Superior temporal gyrus (tissue), 1 donor: ENCODE measurements at regions not wholly inside any gene's neighbourhood (a gene's known extent, or its start where the extent isn't known, plus 50 kb on each side); places are given as distances from the start of the nearest gene placed in this dataset.
"Not testable (repeated sequence)": the region's sequence is repeated elsewhere in the genome, so short reads cannot be mapped to it uniquely, and the experiment has no call there.

Experiments
- DNase-seq: peaks from one replicate; pipeline ENCODE4 v3.0.0-alpha.2; 2016; ENCODE audit errors: extremely low spot score

DNA sequence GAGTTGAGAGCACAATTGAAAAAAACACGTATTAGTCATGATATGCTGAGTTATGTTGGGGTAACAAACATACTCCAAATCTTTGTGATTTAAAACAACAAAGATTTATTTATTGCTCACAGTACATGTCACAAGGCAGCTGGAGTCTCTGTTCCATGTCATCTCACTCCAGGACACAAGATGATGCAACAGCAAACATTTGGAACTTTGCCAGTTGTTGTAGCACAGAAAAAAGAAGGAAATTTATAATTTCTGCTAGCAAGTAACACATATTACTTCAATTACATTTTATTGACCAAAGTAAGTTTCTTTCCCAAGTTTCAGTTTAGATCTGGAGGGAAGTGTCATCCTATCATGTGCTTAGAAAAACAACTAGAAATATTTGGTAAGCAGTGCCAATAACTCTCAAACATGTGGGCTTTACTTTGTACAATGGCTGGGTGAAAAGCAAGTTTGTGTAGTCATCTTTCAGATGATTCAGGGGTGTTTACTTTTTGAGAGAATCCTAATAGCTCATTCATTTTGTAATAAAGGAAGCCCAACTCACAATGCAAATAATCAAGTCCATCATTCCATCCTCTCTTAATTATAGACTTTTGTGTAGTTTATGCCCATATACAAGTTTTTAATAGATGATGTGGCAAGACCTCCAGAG, 452.3 kb downstream of the ZIC3 start:
- DNase-seq: no peak

DNA sequence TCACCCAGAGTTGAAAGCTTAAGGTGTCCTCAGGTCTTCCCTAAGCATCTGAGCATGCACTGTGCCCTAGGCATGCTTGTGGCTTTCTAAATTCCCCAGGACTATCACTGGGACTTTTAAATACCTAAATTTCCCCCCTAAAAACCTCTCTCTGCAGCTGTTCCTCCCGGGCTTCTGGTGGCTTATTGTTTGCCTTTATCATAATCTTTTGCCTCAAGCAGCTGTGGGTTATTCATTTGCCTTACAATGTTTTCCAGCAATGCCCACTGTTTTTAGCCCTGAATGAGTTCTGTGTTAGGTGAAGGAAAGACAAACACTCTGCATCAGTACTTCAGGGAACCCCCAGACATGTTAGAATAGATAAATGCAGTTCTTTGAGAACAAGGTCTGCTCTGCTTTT, 455.0 kb downstream of the ZIC3 start:
- DNase-seq: no peak

DNA sequence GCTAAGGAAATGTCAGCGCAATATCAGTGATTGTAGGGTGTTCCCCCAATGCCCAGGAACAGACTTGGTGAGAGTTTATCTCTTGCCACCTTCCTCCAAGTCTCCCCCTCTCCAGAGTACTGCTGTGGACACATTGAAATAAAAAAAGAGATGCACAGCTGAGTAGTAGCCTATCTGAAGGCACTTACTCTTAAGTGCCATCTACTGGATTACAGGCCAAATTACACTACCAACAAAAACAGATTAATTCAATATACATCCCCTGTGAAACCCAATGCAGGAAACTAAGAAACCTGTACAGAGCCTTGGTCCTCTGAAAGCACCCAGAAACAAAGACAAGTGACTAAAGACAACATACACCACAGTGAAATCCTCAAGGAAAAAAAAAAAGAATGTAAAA, 460.3 kb downstream of the ZIC3 start:
- peak; percentile 9 for DNase-seq

DNA sequence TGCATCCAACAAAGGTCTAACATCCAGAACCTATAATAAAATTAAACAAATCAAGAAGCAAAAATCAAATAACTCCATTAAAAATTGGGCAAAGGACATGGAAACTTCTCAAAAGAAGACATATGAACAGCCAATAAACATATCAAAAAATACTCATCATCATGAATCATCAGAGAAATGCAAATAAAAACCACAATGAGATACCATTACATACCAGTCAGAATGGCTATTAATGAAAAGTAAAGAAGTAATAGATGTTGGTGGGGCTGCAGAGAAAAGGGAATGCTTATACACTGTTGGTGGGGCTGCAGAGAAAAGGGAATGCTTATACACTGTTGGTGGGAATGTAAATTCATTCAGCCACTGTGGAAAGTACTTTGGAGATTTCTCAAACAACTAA, 465.8 kb downstream of the ZIC3 start:
- DNase-seq: no peak

DNA sequence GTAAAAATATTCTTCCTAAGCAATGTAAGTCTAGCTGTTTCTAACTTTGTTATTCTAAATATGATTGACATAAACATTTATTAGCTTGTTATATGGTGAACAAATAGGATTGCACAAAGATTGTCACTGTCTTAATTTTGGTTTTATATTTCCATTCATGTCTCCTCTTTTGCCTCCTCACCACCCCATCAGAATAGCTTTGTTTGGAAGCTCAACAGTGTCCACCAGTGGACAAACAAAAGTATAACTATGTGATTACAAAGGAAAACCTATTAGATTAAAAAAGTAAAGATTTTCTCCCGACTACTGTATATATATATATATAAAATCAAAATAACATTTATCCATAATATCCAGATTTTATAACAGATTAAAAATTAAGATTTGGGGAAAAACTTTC, 468.2 kb downstream of the ZIC3 start:
- DNase-seq: no peak

DNA sequence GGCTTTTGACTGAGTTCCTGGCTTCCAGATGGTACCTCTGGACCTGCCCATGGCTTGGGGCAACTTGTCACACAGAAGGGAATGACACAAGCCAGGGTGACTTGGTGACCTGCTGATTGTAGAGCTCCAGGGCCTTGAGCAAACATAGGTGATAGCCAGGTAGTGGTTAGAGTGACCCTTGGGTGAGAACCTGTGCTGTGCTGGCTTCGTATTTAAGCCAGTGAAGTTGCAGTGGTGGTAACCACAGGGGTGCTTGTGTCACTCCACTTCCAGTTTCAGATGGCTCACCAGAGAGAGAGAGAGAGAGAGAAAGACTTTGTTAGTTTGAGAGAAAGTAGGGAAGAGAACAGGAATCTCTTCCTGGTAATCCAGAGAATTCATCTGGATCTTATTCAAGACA, 471.6 kb downstream of the ZIC3 start:
- no peak for DNase-seq

DNA sequence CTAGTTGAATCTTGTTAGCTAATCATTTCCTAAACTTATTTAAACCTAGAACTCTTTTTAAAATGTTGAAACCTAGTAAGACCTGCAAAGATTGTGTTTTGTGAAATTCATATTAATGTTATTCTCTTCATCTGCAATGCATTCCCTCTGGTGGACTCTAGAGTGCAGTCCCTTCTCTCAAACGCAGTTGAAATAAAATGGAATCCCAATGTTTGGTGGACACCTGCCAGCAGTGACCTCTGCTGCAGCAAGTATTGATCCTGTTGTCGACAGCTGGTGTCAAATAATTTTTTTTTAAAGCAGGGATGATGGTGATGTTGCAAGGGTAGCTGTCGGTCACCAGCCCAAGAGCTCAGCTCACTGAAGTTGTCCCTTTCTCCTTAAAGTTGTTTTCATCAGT, 492.0 kb downstream of the ZIC3 start:
- DNase-seq: no peak

DNA sequence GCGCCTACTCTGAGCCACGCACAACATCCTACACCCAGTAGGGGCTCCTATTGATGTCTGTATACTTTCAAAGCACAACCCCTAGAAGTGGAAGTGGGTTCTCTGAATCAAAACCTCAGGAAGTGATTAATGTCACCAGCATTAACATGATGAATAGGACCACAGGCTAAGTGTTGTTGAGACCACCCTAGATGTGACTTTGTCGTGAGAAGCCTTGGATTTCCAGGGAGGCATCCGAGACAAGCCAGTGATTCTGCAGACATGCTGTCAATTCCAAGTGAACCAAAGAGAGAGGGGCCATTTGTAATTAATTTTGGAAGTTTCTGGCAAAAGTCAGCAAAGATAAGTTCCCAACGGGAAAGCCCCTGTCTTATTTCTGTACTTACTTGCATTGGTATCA, 493.0 kb downstream of the ZIC3 start:
- DNase-seq: no peak

DNA sequence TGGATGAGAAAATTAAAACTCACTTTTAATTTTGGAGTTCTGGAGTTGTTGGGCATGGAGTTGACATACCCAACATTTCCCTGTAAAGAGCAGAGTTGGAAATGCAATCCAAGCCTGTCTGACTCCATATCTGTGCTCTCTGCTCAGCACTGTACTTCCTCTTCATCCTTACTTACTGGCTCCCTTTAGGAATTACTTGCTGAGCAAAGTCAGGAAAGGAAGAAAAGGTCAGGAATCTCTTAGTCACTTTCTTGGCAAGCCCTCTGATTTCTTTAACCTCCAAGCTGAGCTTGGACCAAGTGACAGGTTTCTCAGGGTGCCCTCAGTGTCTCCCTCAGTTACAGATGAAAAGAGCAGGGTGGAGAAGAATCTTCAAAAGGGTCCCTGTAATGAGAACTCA, 501.5 kb downstream of the ZIC3 start:
- no peak for DNase-seq

DNA sequence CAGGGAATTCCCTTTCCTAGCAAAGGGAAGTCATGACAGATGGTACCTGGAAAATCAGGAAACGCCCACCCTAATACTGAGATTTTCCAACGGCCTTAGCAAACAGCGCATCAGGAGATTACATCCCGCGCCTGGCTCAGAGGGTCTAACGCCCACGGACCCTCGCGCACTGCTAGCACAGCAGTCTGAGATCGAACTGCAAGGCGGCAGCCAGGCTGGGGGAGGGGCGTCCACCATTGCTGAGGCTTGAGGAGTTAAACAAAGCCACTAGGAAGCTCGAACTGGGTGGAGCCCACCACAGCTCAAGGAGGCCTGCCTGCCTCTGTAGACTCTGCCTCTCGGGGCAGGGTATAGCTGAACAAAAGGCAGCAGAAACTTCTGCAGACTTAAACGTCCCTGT, 507.7 kb downstream of the ZIC3 start:
- no peak for DNase-seq

DNA sequence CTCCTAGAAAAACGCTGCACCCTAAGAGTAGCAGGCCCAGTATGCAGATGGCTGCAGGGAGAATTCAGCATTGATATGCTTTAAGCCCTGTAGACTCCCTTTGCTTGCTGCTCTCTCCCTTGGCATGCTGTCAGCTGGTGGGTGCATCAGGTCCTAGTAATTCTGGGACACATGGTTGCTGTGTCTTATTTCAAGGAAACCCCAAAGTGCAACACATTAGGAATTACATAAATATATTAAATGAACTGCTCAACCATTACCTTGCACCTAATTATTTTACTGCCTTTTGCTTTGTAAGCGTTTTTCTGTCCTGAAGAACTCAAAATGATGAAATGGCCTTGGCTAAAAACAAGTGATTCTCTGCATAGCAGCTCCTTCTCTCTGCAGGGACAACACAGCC, 516.3 kb downstream of the ZIC3 start:
- DNase-seq: no peak

DNA sequence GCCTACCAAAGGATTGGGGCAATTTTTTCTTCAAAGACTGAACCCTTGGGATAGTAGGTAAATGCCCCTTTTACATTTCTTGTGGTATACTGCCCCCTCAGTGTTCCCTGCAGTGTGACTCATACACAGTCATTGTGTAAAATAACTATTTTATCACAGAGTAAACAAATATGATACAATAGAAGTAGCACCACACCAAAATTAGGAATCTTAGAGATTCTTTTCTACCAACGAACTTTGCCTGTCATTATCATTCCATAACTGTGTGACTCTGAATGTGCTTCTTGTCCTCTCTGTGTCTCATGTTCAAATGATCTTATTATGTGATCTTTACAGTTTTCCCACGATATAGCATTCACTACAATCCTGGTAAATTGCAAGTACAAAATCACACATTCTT, 517.0 kb downstream of the ZIC3 start:
- no peak for DNase-seq

DNA sequence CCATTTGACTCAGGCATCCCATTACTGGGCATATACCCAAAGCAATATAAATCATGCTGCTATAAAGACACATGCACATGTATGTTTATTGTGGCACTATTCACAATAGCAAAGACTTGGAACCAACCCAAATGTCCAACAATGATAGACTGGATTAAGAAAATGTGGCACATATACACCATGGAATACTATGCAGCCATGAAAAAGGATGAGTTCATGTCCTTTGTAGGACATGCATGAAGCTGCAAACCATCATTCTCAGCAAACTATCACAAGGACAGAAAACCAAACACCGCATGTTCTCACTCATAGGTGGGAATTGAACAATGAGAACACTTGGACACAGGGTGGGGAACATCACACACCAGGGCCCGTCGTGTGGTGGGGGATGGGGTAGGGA, 545.0 kb downstream of the ZIC3 start:
- DNase-seq: not testable (repeated sequence)

DNA sequence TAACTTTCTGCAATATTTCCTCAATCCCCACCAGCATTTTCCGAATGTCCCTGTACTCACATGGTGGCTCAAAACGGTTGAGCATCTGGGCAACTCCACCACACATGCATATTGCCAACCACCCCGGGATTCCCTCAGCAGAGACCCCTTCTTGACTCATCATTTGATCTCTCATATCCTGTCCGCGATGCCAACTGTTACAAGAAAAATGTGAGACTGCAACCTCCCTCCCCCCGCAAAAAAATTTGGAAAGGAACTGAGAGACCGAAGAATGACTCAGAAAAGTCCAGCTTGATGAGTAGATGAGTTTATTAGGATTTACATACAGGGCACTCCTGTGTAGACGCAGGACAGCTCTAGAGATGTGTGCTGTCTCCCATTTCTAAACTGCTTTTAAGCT, 561.4 kb downstream of the ZIC3 start:
- no peak for DNase-seq

DNA sequence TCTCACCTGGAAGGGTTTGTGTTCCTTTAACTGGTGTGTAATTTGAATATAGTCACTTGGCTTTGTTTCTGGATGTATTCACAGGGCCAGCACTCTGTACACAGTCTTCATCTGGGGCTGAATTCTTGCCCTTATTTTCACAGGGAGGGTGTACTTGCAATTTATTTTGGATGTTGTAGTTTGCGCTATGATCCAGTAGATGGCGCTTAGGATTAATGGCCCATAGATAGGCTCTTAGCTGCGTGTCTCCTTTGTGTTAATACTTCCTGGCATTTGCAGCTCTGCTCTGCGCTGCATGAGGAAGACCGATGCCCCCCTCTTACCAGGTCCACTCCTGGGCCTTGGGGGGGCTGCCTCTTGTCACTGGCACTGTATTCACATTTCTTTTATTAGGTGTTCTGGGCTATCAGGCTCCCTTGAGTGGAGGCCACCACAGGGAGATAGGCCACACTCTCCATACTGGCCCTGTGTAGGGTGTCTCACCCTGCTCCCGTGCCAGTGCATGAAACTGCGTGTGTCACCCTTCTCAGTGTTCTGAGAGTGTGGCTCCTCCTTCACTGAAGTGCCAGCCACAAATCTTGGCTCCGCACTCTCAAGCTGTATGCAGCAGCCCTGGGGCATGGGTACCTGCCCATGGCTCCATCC, 562.2 kb downstream of the ZIC3 start:
- DNase-seq: peak; percentile 49

DNA sequence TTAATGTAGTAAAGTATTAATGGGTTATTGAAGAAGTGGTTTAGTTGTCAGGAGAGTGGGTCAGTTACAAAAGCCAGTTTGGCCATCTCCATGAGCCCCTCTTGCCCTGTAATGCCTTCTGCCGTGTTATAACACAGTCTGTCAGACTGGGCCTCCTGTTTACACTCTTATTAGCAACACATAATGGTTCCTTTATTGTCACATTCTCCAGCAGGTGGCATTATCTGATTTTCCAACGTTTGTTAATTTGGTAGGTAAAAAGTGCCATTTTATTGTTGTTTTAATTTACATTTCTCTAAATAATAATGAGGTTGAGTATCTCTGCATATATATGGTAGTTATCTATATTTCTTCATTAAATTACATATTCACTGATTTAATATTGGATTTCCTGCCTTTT, 560.8 kb downstream of the FGF13 start:
- DNase-seq: no peak

DNA sequence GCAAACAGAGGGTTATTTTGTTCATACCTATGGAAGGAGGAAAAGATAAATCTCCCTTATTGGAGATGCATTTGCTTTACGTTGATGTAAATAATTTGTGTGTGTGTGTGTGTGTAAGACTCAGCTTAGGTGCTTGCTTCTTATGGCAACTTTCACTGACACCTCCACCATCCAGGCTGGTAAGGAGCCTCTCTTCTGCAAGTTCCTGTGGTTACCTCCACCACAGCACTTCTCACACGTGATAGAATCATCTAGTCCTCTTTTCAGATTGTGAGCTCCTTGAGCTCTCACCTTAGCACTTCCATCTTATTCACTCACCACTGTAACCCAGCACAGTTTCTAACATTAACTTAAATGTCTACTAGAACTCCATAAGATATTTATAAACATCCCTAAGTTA, 553.7 kb downstream of the FGF13 start:
- no peak for DNase-seq

DNA sequence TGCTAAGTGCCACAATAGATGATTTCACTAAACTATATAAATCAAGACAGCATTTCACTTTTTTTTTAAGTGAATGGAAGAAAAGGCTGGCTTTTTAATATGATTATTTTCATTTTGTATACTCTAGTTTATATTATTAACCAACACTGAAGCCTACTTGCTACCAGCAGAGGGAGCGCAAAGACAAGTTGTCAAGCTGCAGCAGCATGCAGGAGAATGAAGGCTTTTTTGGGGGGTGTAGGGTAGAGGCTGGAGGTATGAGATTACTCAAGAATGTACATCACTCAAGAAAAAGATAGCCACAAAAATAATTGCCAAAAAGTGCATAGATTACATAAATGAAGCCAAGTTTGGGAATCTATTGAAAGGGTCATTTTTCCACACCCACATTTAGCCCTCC, 519.5 kb downstream of the FGF13 start:
- peak; percentile 31 for DNase-seq

DNA sequence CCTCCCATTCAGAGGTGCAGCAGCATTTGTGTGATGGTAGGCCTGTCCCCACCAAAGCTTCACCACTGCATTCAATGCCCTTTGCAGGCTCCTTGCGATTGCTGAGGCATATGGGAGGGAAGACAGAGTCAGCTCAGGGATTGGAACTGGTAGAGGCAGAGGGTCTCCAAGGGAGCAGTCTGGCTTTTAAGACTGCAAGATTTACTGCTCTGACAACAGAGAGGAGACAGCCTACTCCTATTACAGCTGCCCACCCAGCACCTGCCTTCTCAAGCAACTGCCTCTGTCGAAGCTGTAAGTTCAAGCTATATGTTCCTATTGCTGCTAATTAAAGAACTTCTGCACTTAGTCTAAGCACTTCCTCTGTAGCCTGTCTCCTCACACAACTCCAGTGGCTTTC, 481.8 kb downstream of the FGF13 start:
- DNase-seq: no peak

DNA sequence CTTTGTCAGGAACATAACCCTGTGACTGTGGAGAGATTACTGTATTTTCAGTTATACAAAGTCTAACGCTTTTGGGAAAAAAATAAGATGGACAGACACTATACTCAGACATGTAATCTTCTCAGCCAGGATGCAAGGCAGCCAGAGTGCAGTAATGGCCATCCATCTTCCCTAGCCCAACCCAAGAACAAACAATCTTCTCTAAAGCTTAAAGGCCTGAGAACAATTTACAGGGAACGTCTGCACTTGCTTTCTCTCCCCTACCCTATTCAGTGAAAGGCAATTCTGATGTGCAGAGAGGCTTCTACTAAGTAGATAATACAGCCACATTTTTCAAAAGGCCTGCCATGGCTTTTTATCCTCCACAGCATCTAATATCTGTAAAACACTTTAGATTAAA, 471.3 kb downstream of the FGF13 start:
- DNase-seq: no peak

DNA sequence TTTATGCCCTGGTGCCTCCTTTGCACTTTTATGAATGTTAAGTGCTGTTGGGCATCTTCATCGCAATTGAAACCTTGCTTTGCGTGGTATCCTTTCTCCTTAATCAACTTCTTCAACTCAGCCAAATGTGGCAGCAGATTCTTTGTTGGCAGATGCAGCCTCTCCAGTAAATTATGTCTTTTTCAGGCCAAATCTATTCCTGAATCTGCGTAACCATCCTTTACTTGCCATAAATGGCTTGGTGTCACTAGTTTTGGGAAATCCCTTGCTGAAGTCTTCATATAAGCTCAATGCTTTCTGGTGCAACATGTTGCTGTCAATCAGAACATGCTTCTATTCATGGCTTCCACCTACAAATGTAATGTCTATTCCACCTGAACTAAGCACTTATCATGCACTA, 457.5 kb downstream of the FGF13 start:
- DNase-seq: no peak

DNA sequence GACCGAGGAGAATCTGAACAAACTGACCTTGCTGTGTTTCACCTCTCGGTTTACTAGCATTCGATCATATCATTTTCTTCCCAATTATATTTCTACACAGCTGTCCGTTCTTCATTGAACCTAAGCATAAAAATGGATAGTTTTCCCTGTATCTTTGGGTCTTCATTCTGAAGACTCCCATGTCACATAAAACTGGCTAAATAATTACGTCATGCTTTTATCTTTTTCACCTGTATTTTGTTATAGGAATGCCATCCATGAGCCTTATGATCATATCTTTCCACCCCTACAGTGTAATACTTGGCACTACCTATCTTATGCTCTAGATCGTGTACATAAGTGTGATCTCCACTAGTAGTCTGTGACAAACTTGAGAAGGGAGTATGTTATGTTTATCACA, 456.1 kb downstream of the FGF13 start:
- no peak for DNase-seq

DNA sequence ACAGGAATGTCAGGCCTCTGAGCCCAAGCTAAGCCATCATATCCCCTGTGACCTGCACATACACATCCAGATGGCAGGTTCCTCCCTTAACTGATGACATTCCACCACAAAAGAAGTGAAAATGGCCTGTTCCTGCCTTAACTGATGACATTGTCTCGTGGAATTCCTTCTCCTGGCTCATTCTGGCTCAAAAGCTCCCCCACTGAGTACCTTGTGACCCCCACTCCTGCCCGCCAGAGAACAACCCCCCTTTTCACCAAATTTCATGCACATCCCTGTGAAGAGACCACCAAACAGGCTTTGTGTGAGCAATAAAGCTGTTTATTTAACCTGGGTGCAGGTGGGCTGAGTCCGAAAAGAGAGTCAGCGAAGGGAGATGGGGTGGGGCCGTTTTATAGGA, 447.4 kb downstream of the FGF13 start:
- not testable (repeated sequence) for DNase-seq

DNA sequence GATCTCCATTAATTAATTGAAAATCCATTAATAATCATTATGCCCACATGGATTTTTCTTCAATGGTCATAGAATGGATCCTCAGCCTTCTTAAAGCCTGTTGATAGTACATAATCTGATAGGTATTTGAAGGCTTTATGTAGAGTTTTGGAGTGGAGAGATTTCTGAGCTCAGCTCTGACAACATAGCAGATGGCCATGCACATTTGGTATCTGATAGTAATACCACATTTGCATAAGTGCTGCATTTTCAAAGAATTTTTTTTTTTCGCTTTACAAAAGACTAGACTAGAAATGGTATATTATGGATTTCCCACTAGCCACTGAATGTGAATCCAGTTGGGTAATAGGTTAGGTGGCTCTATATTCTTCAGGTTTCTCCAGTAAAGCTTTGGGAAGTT, 440.6 kb downstream of the FGF13 start:
- DNase-seq: no peak
